ENCODE measurements at regions not wholly inside any gene's neighbourhood (a gene's known extent, or its start where the extent isn't known, plus 50 kb on each side); places are given as distances from the start of the nearest gene placed in this dataset.

- peaks cover 39% of the 10 kb centered on the region for H3K27me3 ChIP-seq
- 82% methylated on average over 17 of the region's 19 CpGs for WGBS
- H3K9me3 ChIP-seq: no peaks in the 10 kb centered on the region
- no peak for TF ChIP-seq EP300 (IDR thresholded peaks at IDR 0.05)
- TF ChIP-seq CTCF (IDR thresholded peaks at IDR 0.05): no peak
- TF ChIP-seq POLR2A (IDR thresholded peaks at IDR 0.05): no peak
- no peak for TF ChIP-seq POLR2AphosphoS5 (IDR thresholded peaks at IDR 0.05)
- peaks cover 10% of the 10 kb centered on the region for H3K4me1 ChIP-seq
- no peaks in the 10 kb centered on the region for H3K36me3 ChIP-seq
- no peak overlapping the region for H3K27ac ChIP-seq
- no peak overlapping the region for H3K4me3 ChIP-seq
- DNase-seq (ENCODE audit: low spot score in 2 of 2): no peak
Measured at GRCh38 chr16:73549984-73550631, 502.2 kb upstream of the ZFHX3 start.

- 66% methylated on average over 9 of the region's 9 CpGs for WGBS
- H3K27ac ChIP-seq: no peak overlapping the region
- no peaks in the 10 kb centered on the region for H3K9me3 ChIP-seq
- no peak overlapping the region for H3K4me3 ChIP-seq
- H3K4me1 ChIP-seq: peaks cover 10% of the 10 kb centered on the region
- TF ChIP-seq POLR2A (IDR thresholded peaks at IDR 0.05) (no peak), POLR2AphosphoS5 (IDR thresholded peaks at IDR 0.05) (no peak), CTCF (IDR thresholded peaks at IDR 0.05) (no peak), EP300 (IDR thresholded peaks at IDR 0.05) (no peak)
- no peaks in the 10 kb centered on the region for H3K36me3 ChIP-seq
- no peak for DNase-seq (ENCODE audit: low spot score in 2 of 2)
- peaks cover 61% of the 10 kb centered on the region for H3K27me3 ChIP-seq
Measured at GRCh38 chr16:73547552-73548403, 499.9 kb upstream of the ZFHX3 start.

- TF ChIP-seq POLR2AphosphoS5 (IDR thresholded peaks at IDR 0.05): no peak
- no peak for TF ChIP-seq CTCF (IDR thresholded peaks at IDR 0.05)
- TF ChIP-seq POLR2A (IDR thresholded peaks at IDR 0.05): no peak
- TF ChIP-seq EP300 (IDR thresholded peaks at IDR 0.05): no peak
- Histone ChIP-seq H3K36me3 (no peaks in the 10 kb centered on the region), H3K9me3 (no peaks in the 10 kb centered on the region), H3K27ac (no peak overlapping the region), H3K4me1 (peaks cover 10% of the 10 kb centered on the region), H3K4me3 (no peak overlapping the region), H3K27me3 (peaks cover 63% of the 10 kb centered on the region)
- DNase-seq (ENCODE audit: low spot score in 2 of 2): no peak
- 10% methylated on average over 11 of the region's 11 CpGs for WGBS
Measured at GRCh38 chr16:73546341-73546845, 498.5 kb upstream of the ZFHX3 start.

GRCh38 chr16:73545755-73546154 is 497.8 kb upstream of the ZFHX3 start:
- TF ChIP-seq POLR2A (IDR thresholded peaks at IDR 0.05): no peak
- no peaks in the 10 kb centered on the region for H3K36me3 ChIP-seq
- H3K4me3 ChIP-seq: no peak overlapping the region
- no peak overlapping the region for H3K27ac ChIP-seq
- peaks cover 10% of the 10 kb centered on the region for H3K4me1 ChIP-seq
- no peaks in the 10 kb centered on the region for H3K9me3 ChIP-seq
- no peak for DNase-seq (ENCODE audit: low spot score in 2 of 2)
- H3K27me3 ChIP-seq: peaks cover 63% of the 10 kb centered on the region
- 39% methylated on average over 5 of the region's 5 CpGs for WGBS

- TF ChIP-seq POLR2AphosphoS5 (IDR thresholded peaks at IDR 0.05): no peak
- TF ChIP-seq EP300 (IDR thresholded peaks at IDR 0.05): no peak
- no peak for TF ChIP-seq CTCF (IDR thresholded peaks at IDR 0.05)
- TF ChIP-seq POLR2A (IDR thresholded peaks at IDR 0.05): no peak
- Histone ChIP-seq H3K36me3 (no peaks in the 10 kb centered on the region), H3K27ac (no peak overlapping the region), H3K27me3 (peaks cover 63% of the 10 kb centered on the region), H3K4me3 (no peak overlapping the region), H3K4me1 (peaks cover 10% of the 10 kb centered on the region), H3K9me3 (no peaks in the 10 kb centered on the region)
- 77% methylated on average over 8 of the region's 8 CpGs for WGBS
- no peak for DNase-seq (ENCODE audit: low spot score in 2 of 2)
Measured at GRCh38 chr16:73545290-73545689, 497.4 kb upstream of the ZFHX3 start.

All from suprapubic skin (tissue), 4 donors.